ENCODE measurements at regions not wholly inside any gene's neighbourhood (a gene's known extent, or its start where the extent isn't known, plus 50 kb on each side); places are given as distances from the start of the nearest gene placed in this dataset.

GRCh38 chr10:63749915-63750314, 228.7 kb downstream of the REEP3 start:
- Histone ChIP-seq H3K4me3 (ENCODE audit: low read depth, low read length) (no peak overlapping the region), H3K4me1 (ENCODE audit: control insufficient read depth, insufficient read depth, low read length) (no peaks in the 10 kb centered on the region), H3K36me3 (ENCODE audit: control insufficient read depth in 2 of 2, insufficient read depth in 1 of 2, low read length in 2 of 2) (no peaks in the 10 kb centered on the region), H3K27ac (ENCODE audit: extremely low read depth, low read depth, low read length) (no peak overlapping the region), H3K9me3 (ENCODE audit: control insufficient read depth, insufficient read depth, low read depth, low read length) (no peaks in the 10 kb centered on the region)
- CTCF ChIA-PET, result interaction anchor here (0.7 to 0.8 kb wide), 2 partner anchors 70 to 583 kb away, joined by 3 read pairs; no protein-coding TSS in a partner anchor
- POLR2A ChIA-PET, result no interaction called here
- no peak for TF ChIP-seq ZNF623 (tag by site-specific recombination; IDR thresholded peaks at IDR 0.05)
- TF ChIP-seq ZNF473 (tag by site-specific recombination; IDR thresholded peaks at IDR 0.05), result no peak
- no peak for TF ChIP-seq ZNF121 (tag by site-specific recombination; IDR thresholded peaks at IDR 0.05)
- no peak for TF ChIP-seq ZNF580 (tag by site-specific recombination; IDR thresholded peaks at IDR 0.05)
- no peak for TF ChIP-seq HIC1 (tag by site-specific recombination; IDR thresholded peaks at IDR 0.05)
- TF ChIP-seq ZNF510 (tag by site-specific recombination; IDR thresholded peaks at IDR 0.05; ENCODE audit: insufficient replicate concordance), result no peak
- no peak for TF ChIP-seq SCRT1 (tag by site-specific recombination; IDR thresholded peaks at IDR 0.05; ENCODE audit: borderline replicate concordance)
- TF ChIP-seq ZNF48 (tag by site-specific recombination; IDR thresholded peaks at IDR 0.05), result no peak
- no peak for TF ChIP-seq GLI2 (tag by site-specific recombination; IDR thresholded peaks at IDR 0.05; ENCODE audit: borderline replicate concordance, low read depth)
- no peak for TF ChIP-seq ZFP69B (tag by site-specific recombination; IDR thresholded peaks at IDR 0.05)
- no peak for TF ChIP-seq ZNF274 (IDR thresholded peaks at IDR 0.05; ENCODE audit: low read length)
- no peak for TF ChIP-seq ZNF274 (tag by site-specific recombination; IDR thresholded peaks at IDR 0.05; ENCODE audit: borderline replicate concordance)
- TF ChIP-seq ZNF24 (tag by site-specific recombination; IDR thresholded peaks at IDR 0.05), result no peak
- TF ChIP-seq KLF8 (tag by site-specific recombination; IDR thresholded peaks at IDR 0.05), result no peak
- TF ChIP-seq MYNN (tag by site-specific recombination; IDR thresholded peaks at IDR 0.05; ENCODE audit: borderline replicate concordance), result no peak
- no peak for TF ChIP-seq ZNF214 (tag by site-specific recombination; IDR thresholded peaks at IDR 0.05; ENCODE audit: borderline replicate concordance)
- TF ChIP-seq BCL11B (tag by site-specific recombination; IDR thresholded peaks at IDR 0.05; ENCODE audit: low read depth), result no peak
- no peak for TF ChIP-seq YY2 (tag by site-specific recombination; IDR thresholded peaks at IDR 0.05)
- no peak for TF ChIP-seq ZNF311 (tag by site-specific recombination; IDR thresholded peaks at IDR 0.05; ENCODE audit: borderline replicate concordance)
- no peak for TF ChIP-seq ZNF26 (tag by site-specific recombination; IDR thresholded peaks at IDR 0.05)
- TF ChIP-seq ZNF362 (tag by site-specific recombination; IDR thresholded peaks at IDR 0.05), result no peak

GRCh38 chr10:63751836-63752235, 230.6 kb downstream of the REEP3 start:
- ChIA-PET CTCF (no interaction called here), POLR2A (no interaction called here)
- H3K4me1 ChIP-seq (ENCODE audit: control insufficient read depth, insufficient read depth, low read length), result no peaks in the 10 kb centered on the region
- no peaks in the 10 kb centered on the region for H3K9me3 ChIP-seq (ENCODE audit: control insufficient read depth, insufficient read depth, low read depth, low read length)
- H3K36me3 ChIP-seq (ENCODE audit: control insufficient read depth in 2 of 2, insufficient read depth in 1 of 2, low read length in 2 of 2), result no peaks in the 10 kb centered on the region
- no peak overlapping the region for H3K4me3 ChIP-seq (ENCODE audit: low read depth, low read length)
- no peak overlapping the region for H3K27ac ChIP-seq (ENCODE audit: extremely low read depth, low read depth, low read length)
- TF ChIP-seq ZBTB49 (tag by site-specific recombination; IDR thresholded peaks at IDR 0.05; ENCODE audit: low read depth), result no peak
- TF ChIP-seq ZNF548 (tag by site-specific recombination; IDR thresholded peaks at IDR 0.05), result no peak
- TF ChIP-seq ZNF211 (tag by site-specific recombination; IDR thresholded peaks at IDR 0.05; ENCODE audit: low read depth), result no peak
- no peak for TF ChIP-seq ZNF558 (tag by site-specific recombination; IDR thresholded peaks at IDR 0.05)
- TF ChIP-seq ZNF214 (tag by site-specific recombination; IDR thresholded peaks at IDR 0.05; ENCODE audit: borderline replicate concordance), result no peak
- no peak for TF ChIP-seq ZNF335 (tag by site-specific recombination; conservative IDR thresholded peaks at IDR 0.05)
- no peak for TF ChIP-seq GLI2 (tag by site-specific recombination; IDR thresholded peaks at IDR 0.05; ENCODE audit: borderline replicate concordance, low read depth)
- no peak for TF ChIP-seq ZNF555 (tag by site-specific recombination; conservative IDR thresholded peaks at IDR 0.05)
- no peak for TF ChIP-seq ZNF600 (tag by site-specific recombination; IDR thresholded peaks at IDR 0.05)
- TF ChIP-seq GLI4 (tag by site-specific recombination; IDR thresholded peaks at IDR 0.05), result no peak
- TF ChIP-seq ZNF777 (tag by site-specific recombination; IDR thresholded peaks at IDR 0.05; ENCODE audit: borderline replicate concordance), result no peak
